NCI-H2196 treated with DMSO at 0.1 percent for 48 hours (cell line): ENCODE measurements at regions not wholly inside any gene's neighbourhood (a gene's known extent, or its start where the extent isn't known, plus 50 kb on each side); places are given as distances from the start of the nearest gene placed in this dataset.

Experiments used
- DNase-seq: peaks from one replicate; lab custom pipeline; 2025; ENCODE audit not compliant: unreplicated experiment; lab: John Stamatoyannopoulos, UW

GRCh38 chr13:64414381-64414780 is 2815.8 kb downstream of the PCDH9 start:
- no peak for DNase-seq

GRCh38 chr13:64413529-64413928 is 2816.6 kb downstream of the PCDH9 start:
- DNase-seq: no peak

- DNase-seq: no peak
Observed at GRCh38 chr13:64410276-64411053, 2819.7 kb downstream of the PCDH9 start.

GRCh38 chr13:64397701-64398100 is 2832.4 kb downstream of the PCDH9 start:
- no peak for DNase-seq

GRCh38 chr13:64377606-64378005 is 2852.5 kb downstream of the PCDH9 start:
- DNase-seq: no peak

- DNase-seq: no peak
Observed at GRCh38 chr13:64371461-64371860, 2858.7 kb downstream of the PCDH9 start.

GRCh38 chr13:64371045-64371444 is 2859.1 kb downstream of the PCDH9 start:
- DNase-seq: no peak

GRCh38 chr13:64369121-64369520 is 2861.0 kb downstream of the PCDH9 start:
- DNase-seq: no peak

GRCh38 chr13:64362564-64362963 is 2867.6 kb downstream of the PCDH9 start:
- DNase-seq: no peak

- DNase-seq: no peak
Observed at GRCh38 chr13:64347664-64348063, 2882.5 kb downstream of the PCDH9 start.

GRCh38 chr13:64339373-64340063 is 2890.6 kb downstream of the PCDH9 start:
- no peak for DNase-seq

GRCh38 chr13:64338671-64339070 is 2891.5 kb downstream of the PCDH9 start:
- DNase-seq: no peak

GRCh38 chr13:64333888-64334287 is 2896.2 kb downstream of the PCDH9 start:
- DNase-seq: no peak

- DNase-seq: no peak
Observed at GRCh38 chr13:64332048-64332447, 2898.1 kb downstream of the PCDH9 start.

- DNase-seq: no peak
Observed at GRCh38 chr13:64327505-64328194, 2902.5 kb downstream of the PCDH9 start.

GRCh38 chr13:64314331-64314730 is 2898.7 kb upstream of the PCDH20 start:
- DNase-seq: no peak

GRCh38 chr13:64311948-64312347 is 2896.3 kb upstream of the PCDH20 start:
- no peak for DNase-seq

GRCh38 chr13:64311112-64311511 is 2895.5 kb upstream of the PCDH20 start:
- DNase-seq: no peak

GRCh38 chr13:64305246-64305645 is 2889.6 kb upstream of the PCDH20 start:
- DNase-seq: no peak

- DNase-seq: no peak
Observed at GRCh38 chr13:64300239-64300638, 2884.6 kb upstream of the PCDH20 start.

GRCh38 chr13:64293923-64294322 is 2878.3 kb upstream of the PCDH20 start:
- no peak for DNase-seq

GRCh38 chr13:64289702-64290101 is 2874.1 kb upstream of the PCDH20 start:
- no peak for DNase-seq
